Gastrocnemius medialis (tissue), 4 donors: ENCODE measurements at regions not wholly inside any gene's neighbourhood (a gene's known extent, or its start where the extent isn't known, plus 50 kb on each side); places are given as distances from the start of the nearest gene placed in this dataset.

ENCODE experiments used
- ATAC-seq, 2 donors: fragments of 150-250 bp; one replicate each; pipeline ENCODE4 v1.9.1; 2016
- DNase-seq, 2 donors: peaks; one replicate each; pipeline ENCODE4 v3.0.0-alpha.2; 2019
- H3K27ac ChIP-seq, 4 donors: fragments of 200-600 bp; sonication (generic); 1 replicate in 1 of 4; 2 replicates in 3 of 4; pipeline ENCODE4 v1.5.1; 2016 to 2018; ENCODE audit warnings: mild to moderate bottlenecking in 2 of 4, moderate library complexity in 1 of 4
- H3K27me3 ChIP-seq, 3 donors: fragments of 200-600 bp; sonication (generic) in 2 of 3; 1 replicate in 1 of 3; 2 replicates in 2 of 3; pipeline versions ENCODE4 v1.5.1 to v1.6.0; 2016 to 2019; ENCODE audit warnings: mild to moderate bottlenecking in 1 of 3, moderate library complexity in 1 of 3
- H3K36me3 ChIP-seq, 2 donors: fragments of 200-600 bp; sonication (generic) in 1 of 2; one replicate each; pipeline ENCODE4 v1.5.1; 2017 to 2018
- H3K4me1 ChIP-seq, 2 donors: fragments of 200-600 bp; sonication (generic) in 1 of 2; one replicate each; pipeline ENCODE4 v1.5.1; 2016 to 2017; ENCODE audit warnings: mild to moderate bottlenecking in 2 of 2
- H3K4me3 ChIP-seq, 4 donors: fragments of 200-600 bp; sonication (generic) in 3 of 4; 1 replicate in 1 of 4; 2 replicates in 3 of 4; pipeline ENCODE4 v1.5.1; 2016 to 2019; ENCODE audit warnings: mild to moderate bottlenecking in 2 of 4
- H3K9me3 ChIP-seq, 3 donors: fragments of 200-600 bp; sonication (generic) in 2 of 3; 1 replicate in 1 of 3; 2 replicates in 2 of 3; pipeline ENCODE4 v1.5.1; 2016 to 2019
- POLR2A ChIP-seq, 2 donors: fragments of 450-650 bp; IDR thresholded peaks; one replicate each; pipeline ENCODE4 v1.6.1; 2017; ENCODE audit warnings: antibody characterized with exemption in 2 of 2, mild to moderate bottlenecking in 2 of 2, moderate library complexity in 2 of 2
- in situ Hi-C, 4 donors: fragments of 200-750 bp; cut with MboI; loops; one replicate each; pipeline versions ENCODE4 v1.15.0 to v1.8.0; 2017; ENCODE audit warnings: low sequenced_read_pairs in 4 of 4
- intact Hi-C: fragments of 100-400 bp; cut with DNase I; formaldehyde crosslinking; loops from one replicate; pipeline ENCODE4 v1.15.1; 2023; ENCODE audit warnings: low total_unique reads
- TF ChIP-seq, protein P1 (sequence below), 5 experiments: fragments of 450-650 bp in 3 of 5; fragments of 200-600 bp in 2 of 5; sonication (generic) in 2 of 5; IDR thresholded peaks in 4 of 5; conservative IDR thresholded peaks in 1 of 5; 1 replicate in 4 of 5; 2 replicates in 1 of 5; pipeline ENCODE4 v1.5.1; 2016 to 2019; ENCODE audit warnings: antibody characterized with exemption in 5 of 5, mild to moderate bottlenecking in 3 of 5, moderate library complexity in 3 of 5

DNA sequence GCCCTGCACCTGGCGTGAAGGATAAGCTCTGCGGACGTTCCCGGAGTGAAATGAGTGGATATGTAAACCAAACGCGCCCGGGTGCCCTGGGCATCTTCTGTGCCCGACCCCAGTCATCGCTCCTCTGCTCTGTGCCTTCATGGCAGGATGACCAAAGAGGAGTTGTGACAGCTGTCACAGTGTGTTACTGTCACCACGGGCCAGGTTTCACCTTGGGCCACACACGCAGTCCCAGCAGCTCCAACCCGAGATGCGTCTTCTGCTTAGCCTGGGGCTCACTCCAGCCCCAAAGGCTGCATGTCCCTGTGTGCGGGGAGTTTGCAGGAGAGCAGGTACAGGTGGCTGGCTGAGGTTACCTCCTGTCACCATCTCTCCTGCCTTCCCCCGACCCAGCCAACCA is 311.6 kb downstream of the BMP7 start:
- Histone ChIP-seq H3K27me3 (peaks cover 12 to 22% (median 14%) of the 10 kb centered on the region in 3 donors), H3K4me3 (no peak overlapping the region), H3K9me3 (no peaks in the 10 kb centered on the region), H3K36me3 (no peaks in the 10 kb centered on the region), H3K27ac (no peak overlapping the region), H3K4me1 (no peaks in the 10 kb centered on the region)
- in situ Hi-C loops (no loop called here), intact Hi-C loops (no loop called here)
- DNase-seq (no peak), ATAC-seq (no peak)
- TF ChIP-seq, protein P1, sequence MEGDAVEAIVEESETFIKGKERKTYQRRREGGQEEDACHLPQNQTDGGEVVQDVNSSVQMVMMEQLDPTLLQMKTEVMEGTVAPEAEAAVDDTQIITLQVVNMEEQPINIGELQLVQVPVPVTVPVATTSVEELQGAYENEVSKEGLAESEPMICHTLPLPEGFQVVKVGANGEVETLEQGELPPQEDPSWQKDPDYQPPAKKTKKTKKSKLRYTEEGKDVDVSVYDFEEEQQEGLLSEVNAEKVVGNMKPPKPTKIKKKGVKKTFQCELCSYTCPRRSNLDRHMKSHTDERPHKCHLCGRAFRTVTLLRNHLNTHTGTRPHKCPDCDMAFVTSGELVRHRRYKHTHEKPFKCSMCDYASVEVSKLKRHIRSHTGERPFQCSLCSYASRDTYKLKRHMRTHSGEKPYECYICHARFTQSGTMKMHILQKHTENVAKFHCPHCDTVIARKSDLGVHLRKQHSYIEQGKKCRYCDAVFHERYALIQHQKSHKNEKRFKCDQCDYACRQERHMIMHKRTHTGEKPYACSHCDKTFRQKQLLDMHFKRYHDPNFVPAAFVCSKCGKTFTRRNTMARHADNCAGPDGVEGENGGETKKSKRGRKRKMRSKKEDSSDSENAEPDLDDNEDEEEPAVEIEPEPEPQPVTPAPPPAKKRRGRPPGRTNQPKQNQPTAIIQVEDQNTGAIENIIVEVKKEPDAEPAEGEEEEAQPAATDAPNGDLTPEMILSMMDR (IDR thresholded peaks at IDR 0.05 in 4 of 5, conservative IDR thresholded peaks at IDR 0.05 in 1 of 5) = no peak
- no peak for TF ChIP-seq POLR2A (IDR thresholded peaks at IDR 0.05)

DNA sequence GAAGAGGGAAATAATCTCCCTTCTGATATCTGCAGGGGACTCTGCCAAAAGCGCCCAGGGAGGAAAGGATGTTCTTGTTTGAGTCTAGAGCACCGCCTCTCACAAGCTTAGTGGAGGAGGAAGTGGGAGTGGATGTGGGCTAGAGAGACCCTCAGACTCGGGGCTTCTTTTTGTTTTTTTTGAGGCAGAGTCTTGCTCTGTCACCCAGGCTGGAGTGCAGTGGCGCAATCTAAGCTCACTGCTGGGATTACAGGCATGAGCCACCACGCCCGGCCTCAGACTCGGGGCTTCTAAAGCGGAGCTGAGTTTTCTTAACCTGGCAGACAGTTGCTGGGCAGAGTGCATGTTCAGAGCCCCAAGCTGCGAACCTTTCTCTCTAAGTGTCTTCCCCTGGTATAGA is 310.8 kb downstream of the BMP7 start:
- no peak for TF ChIP-seq POLR2A (IDR thresholded peaks at IDR 0.05)
- TF ChIP-seq, protein P1 (IDR thresholded peaks at IDR 0.05 in 4 of 5, conservative IDR thresholded peaks at IDR 0.05 in 1 of 5) = no peak
- no peaks in the 10 kb centered on the region for H3K36me3 ChIP-seq
- no peaks in the 10 kb centered on the region for H3K9me3 ChIP-seq
- peaks cover 12 to 20% (median 14%) of the 10 kb centered on the region in 3 donors for H3K27me3 ChIP-seq
- H3K27ac ChIP-seq = no peak overlapping the region
- H3K4me3 ChIP-seq = no peak overlapping the region
- in situ Hi-C loops (no loop called here), intact Hi-C loops (no loop called here)
- ATAC-seq (no peak), DNase-seq (no peak)
- H3K4me1 ChIP-seq = no peaks in the 10 kb centered on the region

DNA sequence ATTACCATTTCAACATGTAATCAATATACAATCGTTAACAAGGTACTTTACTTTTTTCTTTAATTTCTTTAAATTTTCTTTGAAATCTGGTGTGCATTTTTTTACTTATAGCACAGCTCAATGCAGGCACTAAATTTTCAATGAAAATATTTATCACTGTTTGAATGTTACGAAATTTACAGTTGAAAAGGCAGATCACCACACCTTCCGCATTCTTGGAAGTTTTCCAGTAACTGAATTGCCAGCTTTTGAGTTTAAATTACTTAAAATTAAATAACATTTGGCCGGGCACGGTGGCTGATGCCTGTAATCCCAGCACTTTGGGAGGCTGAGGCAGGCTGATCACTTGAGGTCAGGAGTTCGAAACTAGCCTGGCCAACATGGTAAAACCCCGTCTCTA is 309.9 kb downstream of the BMP7 start:
- DNase-seq (no peak), ATAC-seq (no peak)
- Histone ChIP-seq H3K4me1 (no peaks in the 10 kb centered on the region), H3K27ac (no peak overlapping the region), H3K27me3 (peaks cover 12 to 20% (median 14%) of the 10 kb centered on the region in 3 donors), H3K36me3 (no peaks in the 10 kb centered on the region), H3K4me3 (no peak overlapping the region), H3K9me3 (no peaks in the 10 kb centered on the region)
- intact Hi-C loops = no loop called here
- in situ Hi-C loops = no loop called here
- no peak for TF ChIP-seq POLR2A (IDR thresholded peaks at IDR 0.05)
- TF ChIP-seq, protein P1 (IDR thresholded peaks at IDR 0.05 in 4 of 5, conservative IDR thresholded peaks at IDR 0.05 in 1 of 5) = no peak

GRCh38 chr20:56957737-56958553 is 308.5 kb downstream of the BMP7 start:
- H3K27me3 ChIP-seq = peaks cover 12 to 14% (median 14%) of the 10 kb centered on the region in 3 donors
- TF ChIP-seq, protein P1 (IDR thresholded peaks at IDR 0.05 in 4 of 5, conservative IDR thresholded peaks at IDR 0.05 in 1 of 5) = no peak
- TF ChIP-seq POLR2A (IDR thresholded peaks at IDR 0.05) = no peak
- no peaks in the 10 kb centered on the region for H3K36me3 ChIP-seq
- in situ Hi-C loops = no loop called here
- intact Hi-C loops = no loop called here
- no peaks in the 10 kb centered on the region for H3K4me1 ChIP-seq
- no peaks in the 10 kb centered on the region for H3K9me3 ChIP-seq
- no peak for ATAC-seq
- H3K4me3 ChIP-seq = no peak overlapping the region
- DNase-seq = no peak
- no peak overlapping the region for H3K27ac ChIP-seq
